ENCODE measurements at regions not wholly inside any gene's neighbourhood (a gene's known extent, or its start where the extent isn't known, plus 50 kb on each side); places are given as distances from the start of the nearest gene placed in this dataset.

DNA sequence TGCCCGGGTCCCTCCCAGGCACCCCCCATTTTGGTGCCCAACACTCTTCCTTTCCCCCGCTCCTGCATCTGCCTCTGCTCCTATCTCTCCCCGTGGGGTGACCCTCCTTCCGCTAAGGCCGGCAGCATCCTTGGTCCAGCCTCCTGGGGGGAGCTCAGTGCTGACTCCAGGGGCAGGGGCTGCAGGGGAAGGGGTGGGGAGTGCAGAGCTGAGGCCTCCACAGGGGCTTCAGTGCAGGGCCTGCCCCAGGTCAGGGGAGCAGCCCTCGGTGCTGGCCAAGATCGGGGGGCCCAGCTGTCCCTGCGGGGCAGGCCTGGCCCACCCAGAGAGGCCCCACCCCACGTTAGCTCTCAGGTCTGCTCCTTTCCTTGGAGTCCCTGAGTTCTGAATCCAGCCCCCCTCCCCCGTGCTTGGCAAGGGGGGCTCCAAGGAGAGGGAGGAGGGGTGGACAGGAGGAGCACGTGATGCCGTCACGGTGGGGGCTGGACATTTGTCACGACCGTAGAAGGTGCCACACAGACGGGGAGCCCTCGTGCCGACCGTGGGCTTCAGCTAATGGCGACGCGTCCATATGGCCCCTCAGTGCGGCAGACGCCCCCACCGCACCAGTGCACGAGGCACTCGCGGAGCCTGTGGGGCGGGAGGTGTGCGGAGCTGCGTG is 63.5 kb upstream of the ADRA2C start:
- TF ChIP-seq CTCF (IDR thresholded peaks at IDR 0.05) (no peak), POLR2A (IDR thresholded peaks at IDR 0.05) (no peak)
